WTC11 (cell line): ENCODE measurements at regions not wholly inside any gene's neighbourhood (a gene's known extent, or its start where the extent isn't known, plus 50 kb on each side); places are given as distances from the start of the nearest gene placed in this dataset.

Source experiments
- ESRRA ChIP-seq: sonication (generic); formaldehyde crosslinking; IDR thresholded peaks from 2 replicates; pipeline ENCODE4 v1.8.1; 2022; ENCODE audit warnings: mild to moderate bottlenecking, missing genetic modification reagents, borderline replicate concordance
- FOXJ3 ChIP-seq: sonication (generic); formaldehyde crosslinking; IDR thresholded peaks from 2 replicates; pipeline ENCODE4 v1.9.0; 2021; ENCODE audit warnings: missing genetic modification reagents, mild to moderate bottlenecking, borderline replicate concordance
- FOXP1 ChIP-seq: sonication (generic); formaldehyde crosslinking; IDR thresholded peaks from 2 replicates; pipeline ENCODE4 v1.8.0; 2022; ENCODE audit warnings: missing genetic modification reagents, mild to moderate bottlenecking, moderate library complexity, borderline replicate concordance
- NR1H2 ChIP-seq: sonication (generic); formaldehyde crosslinking; IDR thresholded peaks from 2 replicates; pipeline ENCODE4 v1.9.0; 2021; ENCODE audit warnings: mild to moderate bottlenecking, moderate library complexity, missing genetic modification reagents
- RORB ChIP-seq: fragments of 250-450 bp; sonication (Bioruptor Pico); IDR thresholded peaks from 2 replicates; pipeline ENCODE4 v1.9.0; 2021; ENCODE audit warnings: mild to moderate bottlenecking
- TP53 ChIP-seq: sonication (generic); formaldehyde crosslinking; IDR thresholded peaks from 2 replicates; pipeline ENCODE4 v1.8.1; 2023; ENCODE audit warnings: mild to moderate bottlenecking, missing genetic modification reagents
- ZNF263 ChIP-seq: sonication (generic); formaldehyde crosslinking; IDR thresholded peaks from 2 replicates; pipeline ENCODE4 v1.8.1; 2022; ENCODE audit warnings: low read depth, mild to moderate bottlenecking, moderate library complexity, missing genetic modification reagents
- ZNF416 ChIP-seq: fragments of 250-450 bp; sonication (Bioruptor Pico); IDR thresholded peaks from 2 replicates; pipeline ENCODE4 v1.9.0; 2021; ENCODE audit warnings: mild to moderate bottlenecking, inconsistent platforms
- ZNF423 ChIP-seq: fragments of 250-450 bp; sonication (Bioruptor Pico); IDR thresholded peaks from 2 replicates; pipeline ENCODE4 v2.1.2; 2022; ENCODE audit warnings: mild to moderate bottlenecking, moderate library complexity
- TF ChIP-seq, protein P1 (sequence below): fragments of 250-450 bp; sonication (Bioruptor Pico); IDR thresholded peaks from 2 replicates; pipeline ENCODE4 v1.9.0; 2021; ENCODE audit warnings: moderate library complexity, mild to moderate bottlenecking, inconsistent platforms, borderline replicate concordance
- TF ChIP-seq, protein P2 (sequence below): fragments of 200-600 bp; IDR thresholded peaks from 2 replicates; pipeline ENCODE4 v1.8.0; 2022; ENCODE audit warnings: antibody characterized with exemption
- TF ChIP-seq, protein P3 (sequence below): sonication (generic); formaldehyde crosslinking; IDR thresholded peaks from 2 replicates; pipeline ENCODE4 v1.8.0; 2023; ENCODE audit warnings: missing genetic modification reagents

DNA sequence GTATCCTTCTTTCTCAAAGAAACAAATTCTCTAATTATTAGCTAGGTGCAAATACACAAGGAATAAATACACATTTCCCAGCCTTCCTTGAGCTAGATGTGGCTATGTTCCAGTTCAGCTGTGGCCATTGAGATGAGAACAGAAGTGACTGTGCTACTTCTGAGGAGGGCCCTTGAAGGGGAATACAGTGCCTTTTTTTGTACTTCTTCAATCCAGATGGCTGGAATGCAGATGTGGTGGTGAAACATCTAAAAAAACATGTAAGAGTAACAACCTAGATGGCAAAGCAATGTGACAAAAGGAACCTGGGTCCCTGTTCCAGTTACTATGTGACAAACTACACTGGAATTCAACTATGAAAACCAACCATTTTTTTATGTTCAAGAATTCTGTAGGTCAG lies 115.4 kb upstream of the DST start:
- no peak for TF ChIP-seq ESRRA
- TF ChIP-seq NR1H2: no peak
- no peak for TF ChIP-seq ZNF263 (CRISPR knock-in tag)
- TF ChIP-seq, protein P1, sequence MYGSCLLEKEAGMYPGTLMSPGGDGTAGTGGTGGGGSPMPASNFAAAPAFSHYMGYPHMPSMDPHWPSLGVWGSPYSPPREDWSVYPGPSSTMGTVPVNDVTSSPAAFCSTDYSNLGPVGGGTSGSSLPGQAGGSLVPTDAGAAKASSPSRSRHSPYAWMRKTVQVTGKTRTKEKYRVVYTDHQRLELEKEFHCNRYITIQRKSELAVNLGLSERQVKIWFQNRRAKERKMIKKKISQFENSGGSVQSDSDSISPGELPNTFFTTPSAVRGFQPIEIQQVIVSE (CRISPR knock-in tag): no peak
- no peak for TF ChIP-seq TP53 (CRISPR knock-in tag)
- TF ChIP-seq ZNF416: no peak
- TF ChIP-seq, protein P2, sequence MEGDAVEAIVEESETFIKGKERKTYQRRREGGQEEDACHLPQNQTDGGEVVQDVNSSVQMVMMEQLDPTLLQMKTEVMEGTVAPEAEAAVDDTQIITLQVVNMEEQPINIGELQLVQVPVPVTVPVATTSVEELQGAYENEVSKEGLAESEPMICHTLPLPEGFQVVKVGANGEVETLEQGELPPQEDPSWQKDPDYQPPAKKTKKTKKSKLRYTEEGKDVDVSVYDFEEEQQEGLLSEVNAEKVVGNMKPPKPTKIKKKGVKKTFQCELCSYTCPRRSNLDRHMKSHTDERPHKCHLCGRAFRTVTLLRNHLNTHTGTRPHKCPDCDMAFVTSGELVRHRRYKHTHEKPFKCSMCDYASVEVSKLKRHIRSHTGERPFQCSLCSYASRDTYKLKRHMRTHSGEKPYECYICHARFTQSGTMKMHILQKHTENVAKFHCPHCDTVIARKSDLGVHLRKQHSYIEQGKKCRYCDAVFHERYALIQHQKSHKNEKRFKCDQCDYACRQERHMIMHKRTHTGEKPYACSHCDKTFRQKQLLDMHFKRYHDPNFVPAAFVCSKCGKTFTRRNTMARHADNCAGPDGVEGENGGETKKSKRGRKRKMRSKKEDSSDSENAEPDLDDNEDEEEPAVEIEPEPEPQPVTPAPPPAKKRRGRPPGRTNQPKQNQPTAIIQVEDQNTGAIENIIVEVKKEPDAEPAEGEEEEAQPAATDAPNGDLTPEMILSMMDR: no peak
- TF ChIP-seq, protein P3, sequence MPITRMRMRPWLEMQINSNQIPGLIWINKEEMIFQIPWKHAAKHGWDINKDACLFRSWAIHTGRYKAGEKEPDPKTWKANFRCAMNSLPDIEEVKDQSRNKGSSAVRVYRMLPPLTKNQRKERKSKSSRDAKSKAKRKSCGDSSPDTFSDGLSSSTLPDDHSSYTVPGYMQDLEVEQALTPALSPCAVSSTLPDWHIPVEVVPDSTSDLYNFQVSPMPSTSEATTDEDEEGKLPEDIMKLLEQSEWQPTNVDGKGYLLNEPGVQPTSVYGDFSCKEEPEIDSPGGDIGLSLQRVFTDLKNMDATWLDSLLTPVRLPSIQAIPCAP (CRISPR knock-in tag): no peak
- TF ChIP-seq ZNF423: no peak
- TF ChIP-seq RORB: no peak
- TF ChIP-seq FOXP1 (CRISPR knock-in tag): no peak
- TF ChIP-seq FOXJ3 (CRISPR knock-in tag): no peak
